ENCODE measurements at regions not wholly inside any gene's neighbourhood (a gene's known extent, or its start where the extent isn't known, plus 50 kb on each side); places are given as distances from the start of the nearest gene placed in this dataset.

GRCh38 chr3:144178607-144179006 is 207.0 kb downstream of the DIPK2A start:
- TF ChIP-seq POLR2AphosphoS5 (IDR thresholded peaks at IDR 0.05) = no peak
- TF ChIP-seq CTCF (IDR thresholded peaks at IDR 0.05) = no peak
- no peak for TF ChIP-seq POLR2A (IDR thresholded peaks at IDR 0.05)
- no peak for TF ChIP-seq EP300 (IDR thresholded peaks at IDR 0.05)
